ENCODE measurements at regions not wholly inside any gene's neighbourhood (a gene's known extent, or its start where the extent isn't known, plus 50 kb on each side); places are given as distances from the start of the nearest gene placed in this dataset.
"Not testable (repeated sequence)": the region's sequence is repeated elsewhere in the genome, so short reads cannot be mapped to it uniquely, and the experiment has no call there.

DNA sequence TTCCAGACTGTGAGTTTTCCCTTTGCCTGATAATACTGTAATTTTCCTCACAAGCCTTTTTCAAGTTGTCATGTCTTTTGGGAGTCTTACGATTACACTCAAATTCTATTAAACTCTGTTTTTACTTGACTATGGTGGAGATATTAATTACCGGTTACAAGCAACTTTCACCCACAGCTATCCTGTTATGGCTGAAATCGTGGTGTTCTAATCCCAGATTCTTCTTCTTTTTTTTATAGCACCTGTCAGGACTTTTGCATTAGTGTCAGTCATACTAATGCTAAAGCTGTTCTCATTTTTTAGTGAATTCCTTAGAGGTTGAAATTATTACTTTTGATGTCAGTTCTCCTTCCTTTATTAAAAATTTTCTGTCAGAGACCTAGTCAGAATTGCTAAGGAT is 187.8 kb upstream of the CSNK1A1L start:
- no peak for DNase-seq (ENCODE audit: low read depth in 1 of 2, low spot score in 1 of 2)
- in situ Hi-C loops (cut with HindIII; ENCODE audit: low pct_unique_long_range_greater_than_20kb, low sequenced_read_pairs): no loop called here
- TF ChIP-seq JUND (IDR thresholded peaks at IDR 0.05; ENCODE audit: low read depth): no peak

DNA sequence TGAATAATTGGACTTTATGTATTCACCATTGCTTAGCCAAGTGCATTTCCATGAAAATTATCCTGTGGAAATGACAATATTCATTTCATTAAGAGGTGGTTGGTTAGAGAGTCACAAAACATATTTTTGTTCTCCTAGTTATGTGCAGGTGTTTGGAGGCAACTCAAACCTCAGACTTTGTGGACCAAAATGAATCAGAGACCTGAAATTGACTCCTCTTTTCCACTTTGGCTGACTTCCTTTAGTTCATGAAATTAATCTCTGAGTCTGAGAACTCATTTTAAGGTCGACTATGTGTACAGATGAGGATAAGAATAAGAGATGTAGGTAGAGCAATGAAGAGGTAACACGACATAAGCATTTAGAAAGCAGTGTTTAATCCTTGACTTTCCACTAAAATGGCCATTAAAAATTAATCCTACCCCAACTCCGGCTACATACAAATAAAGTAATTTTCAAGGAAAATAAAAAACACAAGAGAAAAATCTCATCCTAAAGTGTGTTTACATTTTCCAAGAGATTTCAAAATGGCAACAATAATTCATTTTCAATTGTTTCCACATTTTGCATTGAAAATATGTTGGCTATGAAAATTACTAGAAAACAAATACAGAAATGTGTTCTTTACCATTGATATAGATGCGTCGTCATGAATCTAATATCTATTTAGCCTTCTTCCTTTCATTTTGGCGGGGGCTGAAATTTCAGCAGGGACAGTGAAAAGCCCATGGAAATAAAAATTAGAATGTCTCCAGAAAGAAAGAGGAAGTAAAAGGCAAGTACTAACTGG is 185.4 kb upstream of the CSNK1A1L start:
- no peak for TF ChIP-seq JUND (IDR thresholded peaks at IDR 0.05; ENCODE audit: low read depth)
- in situ Hi-C loops (cut with HindIII; ENCODE audit: low pct_unique_long_range_greater_than_20kb, low sequenced_read_pairs): no loop called here
- DNase-seq (ENCODE audit: low read depth in 1 of 2, low spot score in 1 of 2): no peak

DNA sequence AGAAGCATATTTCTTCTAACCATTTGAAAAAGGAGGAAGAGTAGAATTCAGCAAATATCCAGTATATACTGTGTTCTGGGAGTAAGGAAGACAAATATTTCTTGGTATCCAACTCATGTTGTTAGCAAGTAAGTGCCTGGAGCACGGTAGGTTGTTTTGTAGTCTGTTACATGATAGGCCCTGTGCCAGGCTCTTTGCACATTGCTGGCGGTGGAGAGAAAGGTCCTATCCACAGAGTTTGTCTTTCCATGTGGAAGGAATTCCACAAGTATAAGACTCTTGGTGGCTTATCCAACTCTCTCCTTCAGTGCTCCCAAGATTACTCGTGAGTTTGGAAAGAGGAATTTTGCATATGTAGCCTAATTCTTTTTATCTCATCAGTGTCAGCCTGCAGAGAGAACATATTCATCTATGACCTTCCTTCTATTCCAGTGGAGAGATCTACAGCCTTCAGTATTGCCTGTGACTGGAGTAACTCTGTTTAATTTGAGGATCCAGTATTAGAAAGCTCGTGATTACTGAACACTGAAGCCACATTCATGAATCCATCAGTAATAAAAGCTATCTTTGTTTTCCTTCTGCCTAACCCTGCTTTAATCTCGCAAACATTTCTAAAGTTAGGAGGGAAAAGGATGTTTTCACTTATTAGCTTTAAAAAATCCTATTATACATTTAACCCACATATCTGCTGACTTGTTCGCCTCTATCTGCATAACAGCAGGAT is 183.9 kb upstream of the CSNK1A1L start:
- no peak for DNase-seq (ENCODE audit: low read depth in 1 of 2, low spot score in 1 of 2)
- no peak for TF ChIP-seq JUND (IDR thresholded peaks at IDR 0.05; ENCODE audit: low read depth)
- in situ Hi-C loops (cut with HindIII; ENCODE audit: low pct_unique_long_range_greater_than_20kb, low sequenced_read_pairs): no loop called here

DNA sequence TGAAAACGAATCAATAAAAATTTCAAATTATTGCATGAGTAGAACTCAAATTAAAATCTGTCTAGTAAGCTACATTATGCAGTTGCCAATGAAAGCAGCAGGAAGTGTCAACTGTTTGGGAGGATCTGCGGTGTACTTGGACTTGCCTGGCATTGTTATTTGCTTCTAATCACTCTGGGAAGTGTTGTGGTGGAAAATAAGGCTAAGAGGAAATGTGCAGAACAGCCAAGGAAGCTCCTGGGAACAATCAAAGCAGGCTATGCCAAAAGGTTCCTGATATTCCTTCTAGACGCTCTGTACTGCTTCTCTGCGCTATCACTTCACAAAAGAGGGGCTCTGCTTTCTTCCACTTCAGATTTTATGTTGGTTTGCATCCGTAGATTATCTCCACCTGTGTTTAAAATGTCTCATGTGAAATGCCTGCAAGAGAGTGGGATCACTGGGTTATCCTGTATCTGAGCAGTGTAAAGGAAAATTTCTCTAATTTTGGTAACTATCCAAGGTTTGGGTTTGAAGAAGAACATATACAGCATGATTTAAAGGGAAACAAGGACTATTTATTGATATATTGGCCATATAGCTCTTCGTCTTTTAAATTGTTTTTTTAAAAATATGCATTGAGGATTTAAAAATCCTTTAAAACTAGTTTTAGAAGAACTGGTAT is 182.7 kb upstream of the CSNK1A1L start:
- in situ Hi-C loops (cut with HindIII; ENCODE audit: low pct_unique_long_range_greater_than_20kb, low sequenced_read_pairs): no loop called here
- TF ChIP-seq JUND (IDR thresholded peaks at IDR 0.05; ENCODE audit: low read depth): no peak
- no peak for DNase-seq (ENCODE audit: low read depth in 1 of 2, low spot score in 1 of 2)

DNA sequence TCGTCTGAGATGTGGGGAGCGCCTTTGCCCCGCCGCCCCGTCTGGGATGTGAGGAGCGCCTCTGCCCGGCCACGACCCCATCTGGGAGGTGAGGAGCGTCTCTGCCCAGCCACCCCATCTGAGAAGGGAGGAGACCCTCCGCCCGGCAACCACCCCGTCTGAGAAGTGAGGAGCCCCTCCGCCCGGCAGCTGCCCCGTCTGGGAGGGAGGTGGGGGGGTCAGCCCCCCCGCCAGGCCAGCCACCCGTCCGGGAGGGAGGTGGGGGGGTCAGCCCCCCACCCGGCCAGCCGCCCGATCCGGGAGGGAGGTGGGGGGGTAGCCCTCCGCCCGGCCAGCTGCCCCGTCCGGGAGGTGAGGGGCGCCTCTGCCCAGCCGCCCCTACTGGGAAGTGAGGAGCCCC is 174.8 kb upstream of the CSNK1A1L start:
- in situ Hi-C loops (cut with HindIII; ENCODE audit: low pct_unique_long_range_greater_than_20kb, low sequenced_read_pairs); DNase-seq (ENCODE audit: low read depth in 1 of 2, low spot score in 1 of 2): not testable (repeated sequence)

DNA sequence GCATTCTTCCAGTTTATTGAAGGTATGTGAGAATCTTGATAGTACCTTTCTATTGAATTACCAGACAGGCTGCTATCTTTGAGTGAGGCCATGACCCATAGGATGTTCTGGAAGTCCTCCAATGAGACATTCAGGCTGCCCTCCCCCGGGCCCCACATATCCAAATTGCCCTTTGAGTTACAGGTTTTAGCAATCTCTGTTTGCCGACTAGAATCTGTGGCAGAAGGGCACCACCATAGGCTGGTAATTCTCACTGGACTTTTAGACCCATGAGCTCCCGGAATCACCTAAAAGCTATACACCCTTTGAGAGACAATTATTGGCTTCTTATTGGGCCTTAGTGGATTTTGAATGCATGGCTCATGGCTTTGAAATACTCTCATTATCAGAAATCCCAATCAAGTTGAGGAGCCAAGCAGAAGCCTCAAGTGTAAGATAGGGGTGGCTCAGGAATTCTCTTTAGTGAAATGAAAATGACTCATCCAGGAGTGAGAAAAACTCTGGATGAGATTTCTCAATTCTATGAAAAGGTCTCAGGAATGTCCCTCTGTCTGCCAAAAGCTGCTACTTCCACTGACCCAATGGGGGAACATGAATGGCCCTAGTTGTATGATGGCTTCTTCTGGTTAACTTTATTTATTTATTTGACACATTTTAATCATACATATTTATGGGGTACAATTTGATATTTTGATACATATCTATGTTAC is 172.1 kb upstream of the CSNK1A1L start:
- no peak for TF ChIP-seq JUND (IDR thresholded peaks at IDR 0.05; ENCODE audit: low read depth)
- DNase-seq (ENCODE audit: low read depth in 1 of 2, low spot score in 1 of 2): no peak
- in situ Hi-C loops (cut with HindIII; ENCODE audit: low pct_unique_long_range_greater_than_20kb, low sequenced_read_pairs): no loop called here

DNA sequence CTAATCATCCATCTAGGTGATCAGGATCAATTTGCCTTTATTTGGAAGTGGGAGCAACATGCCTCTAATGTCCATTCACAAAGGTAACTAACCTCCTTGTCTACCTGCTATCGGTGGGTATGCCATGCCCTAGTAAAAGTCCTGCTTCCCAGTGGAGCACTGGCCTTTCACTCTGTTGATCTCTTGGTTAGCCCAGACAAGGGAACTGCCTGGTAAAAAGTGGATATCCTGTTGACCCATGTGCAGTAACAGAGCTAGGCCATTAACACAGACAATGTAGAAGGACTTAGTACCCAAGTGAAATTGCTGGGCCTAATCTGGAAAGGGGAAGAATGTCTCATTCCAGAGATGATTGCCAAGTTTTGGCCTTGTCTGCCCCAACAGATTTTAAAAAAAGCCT is 171.5 kb upstream of the CSNK1A1L start:
- in situ Hi-C loops (cut with HindIII; ENCODE audit: low pct_unique_long_range_greater_than_20kb, low sequenced_read_pairs): no loop called here
- DNase-seq (ENCODE audit: low read depth in 1 of 2, low spot score in 1 of 2): no peak
- no peak for TF ChIP-seq JUND (IDR thresholded peaks at IDR 0.05; ENCODE audit: low read depth)

DNA sequence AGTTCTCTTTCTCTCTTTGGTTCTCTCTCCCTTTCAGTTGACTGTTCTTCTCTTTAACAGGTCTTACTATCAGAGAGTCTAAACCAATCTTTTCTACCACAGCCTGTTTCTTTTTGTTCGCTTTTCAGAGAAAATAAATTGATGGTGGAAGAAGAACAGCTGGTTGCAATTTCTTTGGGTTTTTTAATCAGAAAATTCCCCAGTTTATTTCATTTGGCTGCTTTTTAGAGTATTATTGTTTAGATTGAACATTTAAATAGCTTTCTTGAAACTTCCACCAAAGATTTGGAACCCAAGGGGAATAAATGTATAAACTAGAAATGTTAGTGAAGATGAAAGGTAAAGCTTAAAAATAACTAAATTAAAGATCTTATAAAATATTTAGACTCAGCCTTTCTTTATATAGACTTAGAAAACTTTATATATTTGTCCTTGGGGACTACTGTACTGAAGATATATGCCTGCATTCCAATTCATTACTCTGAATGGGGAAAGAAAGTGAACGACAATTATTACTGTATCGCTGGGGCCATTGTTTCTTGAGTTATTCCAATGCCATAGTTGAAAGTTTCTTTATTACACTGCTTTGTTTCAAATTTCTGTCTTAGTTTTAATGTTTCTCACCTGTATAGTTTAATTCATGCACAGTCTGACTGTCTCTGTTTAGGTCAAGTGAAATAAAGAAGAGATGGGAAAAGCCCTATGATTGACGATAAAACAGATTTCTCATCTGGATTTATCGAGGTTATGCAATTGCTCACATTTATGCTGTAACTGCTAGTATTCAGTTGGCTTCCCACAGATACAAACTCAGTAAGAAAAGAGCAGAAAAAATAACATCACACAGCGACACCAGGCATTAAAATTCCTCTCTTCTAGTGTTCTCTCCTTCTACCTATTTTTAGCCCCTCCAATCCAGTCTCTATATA is 169.4 kb upstream of the CSNK1A1L start:
- DNase-seq (ENCODE audit: low read depth in 1 of 2, low spot score in 1 of 2): no peak
- no peak for TF ChIP-seq JUND (IDR thresholded peaks at IDR 0.05; ENCODE audit: low read depth)
- in situ Hi-C loops (cut with HindIII; ENCODE audit: low pct_unique_long_range_greater_than_20kb, low sequenced_read_pairs): no loop called here

DNA sequence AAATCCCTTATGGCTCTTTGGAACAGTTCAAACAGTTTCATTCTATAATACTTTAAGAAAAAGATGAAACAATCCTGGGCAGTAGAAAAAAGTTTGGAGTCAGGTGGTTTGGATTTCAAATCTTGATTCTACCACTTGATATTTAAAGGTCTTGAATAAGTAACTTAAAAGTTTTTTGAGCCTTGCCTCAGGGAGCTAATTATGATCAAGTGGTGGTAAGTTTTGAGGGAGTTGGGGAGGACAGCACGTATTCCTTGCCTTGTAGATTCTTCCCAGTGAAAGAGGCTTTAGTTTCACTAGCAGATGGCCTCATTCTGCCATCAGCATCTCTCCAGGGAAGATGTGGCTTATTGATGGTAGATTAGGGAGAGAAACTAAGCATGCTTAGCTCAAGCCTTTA is 168.4 kb upstream of the CSNK1A1L start:
- in situ Hi-C loops (cut with HindIII; ENCODE audit: low pct_unique_long_range_greater_than_20kb, low sequenced_read_pairs): no loop called here
- no peak for TF ChIP-seq JUND (IDR thresholded peaks at IDR 0.05; ENCODE audit: low read depth)
- DNase-seq (ENCODE audit: low read depth in 1 of 2, low spot score in 1 of 2): no peak

DNA sequence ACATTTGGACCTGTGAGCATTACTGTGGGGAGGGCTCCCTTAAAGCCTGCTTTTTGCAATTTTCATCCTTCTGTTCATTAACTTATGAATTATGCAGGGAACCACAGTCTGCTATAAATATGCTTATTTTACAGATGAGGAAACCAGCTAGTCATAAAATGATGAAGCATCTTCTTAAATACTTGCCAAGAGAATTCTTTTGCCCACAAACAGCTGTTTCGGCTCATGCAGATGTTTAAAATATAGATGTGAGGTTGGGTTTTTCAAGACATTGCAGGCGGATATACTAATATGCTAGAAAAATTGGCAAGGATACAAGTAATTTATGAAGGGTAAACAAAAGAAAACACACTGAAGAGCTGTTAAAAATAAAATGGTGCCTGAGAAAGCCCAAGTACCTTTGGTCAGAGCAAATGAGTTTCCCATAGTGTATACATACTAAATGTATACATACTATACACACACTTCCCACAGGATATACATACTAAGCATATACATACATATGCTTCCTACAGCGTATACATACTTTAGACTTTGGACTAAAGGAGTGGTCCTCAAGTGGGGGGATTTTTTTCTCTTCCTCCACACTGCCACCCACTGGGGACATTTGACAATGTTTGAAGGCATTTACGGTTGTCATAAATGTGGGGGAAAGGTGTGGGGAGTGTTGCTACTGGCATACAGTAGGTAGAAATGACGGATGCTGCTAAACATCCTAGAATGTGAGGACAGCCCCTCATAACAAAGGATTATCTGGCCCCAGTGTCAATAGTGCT is 164.9 kb upstream of the CSNK1A1L start:
- DNase-seq (ENCODE audit: low read depth in 1 of 2, low spot score in 1 of 2): no peak
- in situ Hi-C loops (cut with HindIII; ENCODE audit: low pct_unique_long_range_greater_than_20kb, low sequenced_read_pairs): no loop called here
- no peak for TF ChIP-seq JUND (IDR thresholded peaks at IDR 0.05; ENCODE audit: low read depth)

DNA sequence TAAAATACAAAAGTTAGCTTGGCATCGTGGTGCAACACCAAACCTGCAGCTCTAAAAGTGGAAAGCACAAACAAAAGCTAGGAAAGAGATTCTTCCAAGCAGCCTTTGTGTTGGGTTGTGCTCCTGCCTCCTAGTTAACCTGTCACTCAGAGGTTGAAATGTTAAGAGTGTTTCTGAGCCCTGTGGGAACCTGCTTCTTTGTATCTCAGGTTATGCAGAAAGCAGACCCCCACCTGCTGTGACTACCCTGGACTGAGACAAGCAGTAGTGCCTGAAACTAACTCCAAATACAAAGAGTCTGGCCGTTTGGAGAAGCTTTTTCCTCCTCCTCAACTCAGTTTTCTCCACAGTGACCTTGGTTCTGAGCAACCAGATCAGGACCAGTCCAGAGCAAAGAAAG is 158.4 kb upstream of the CSNK1A1L start:
- no peak for DNase-seq (ENCODE audit: low read depth in 1 of 2, low spot score in 1 of 2)
- no peak for TF ChIP-seq JUND (IDR thresholded peaks at IDR 0.05; ENCODE audit: low read depth)
- in situ Hi-C loops (cut with HindIII; ENCODE audit: low pct_unique_long_range_greater_than_20kb, low sequenced_read_pairs): no loop called here
